Amygdala (tissue), 56 donors: ENCODE measurements at regions not wholly inside any gene's neighbourhood (a gene's known extent, or its start where the extent isn't known, plus 50 kb on each side); places are given as distances from the start of the nearest gene placed in this dataset.
"Not testable (repeated sequence)": the region's sequence is repeated elsewhere in the genome, so short reads cannot be mapped to it uniquely, and the experiment has no call there.

Experiments
- DNase-seq, 56 donors: peaks; one replicate each; lab custom pipeline; 2025; lab: John Stamatoyannopoulos, UW

DNA sequence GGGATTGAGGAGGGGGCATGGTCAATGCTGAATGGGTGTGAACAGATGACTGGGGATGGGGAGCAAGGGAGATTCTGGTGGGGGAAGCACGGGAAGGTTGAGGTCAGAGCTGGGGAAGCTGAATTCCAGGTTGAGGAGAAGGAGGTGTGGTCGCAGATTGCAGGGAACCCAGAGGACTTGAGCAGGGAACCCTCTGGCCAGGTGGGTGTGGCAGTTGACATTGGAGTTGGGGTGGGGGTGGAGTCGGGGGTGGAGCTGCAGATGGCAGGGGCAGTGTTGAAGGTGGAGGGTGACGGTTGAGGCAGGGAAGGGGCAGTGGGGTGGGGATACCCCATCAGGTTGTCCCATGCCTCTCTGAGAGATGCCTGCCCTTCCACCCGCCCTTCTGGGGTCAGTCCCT lies 94.7 kb downstream of the WTIP start:
- DNase-seq: no peak

GRCh38 chr19:34575206-34575605 lies 93.6 kb downstream of the WTIP start:
- no peak for DNase-seq

- no peak for DNase-seq
Observed at GRCh38 chr19:34574704-34575103, 93.1 kb downstream of the WTIP start.

DNA sequence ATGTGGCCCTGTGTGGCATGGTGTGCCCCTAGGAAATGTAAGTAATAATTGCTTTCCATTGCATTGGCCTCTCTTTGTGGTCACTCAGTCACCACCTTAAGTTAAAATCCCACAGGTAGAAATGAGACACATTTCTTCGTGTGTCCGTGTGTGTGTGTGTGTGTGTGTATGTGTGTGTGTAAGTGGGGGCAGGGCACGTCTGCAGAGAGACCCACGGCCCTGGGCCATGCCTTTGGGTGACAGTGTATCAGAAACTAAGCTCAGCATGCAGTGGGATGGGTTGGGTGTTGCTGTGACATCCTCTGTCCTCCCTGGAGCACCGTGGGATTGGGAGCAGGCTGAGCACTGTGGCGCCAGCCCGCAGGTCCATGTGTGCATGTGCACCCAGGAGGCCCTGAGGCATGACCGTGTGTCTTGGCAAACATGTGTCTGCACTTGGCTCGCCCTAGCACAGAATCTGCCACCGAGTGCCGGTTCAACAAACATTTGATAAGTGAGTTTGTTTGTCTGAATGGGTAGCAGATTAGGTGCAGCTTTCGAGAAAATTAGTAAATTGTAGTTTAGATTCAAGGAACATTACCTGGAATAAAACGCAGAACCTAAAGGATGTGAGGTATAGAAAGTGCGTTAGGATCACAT lies 91.8 kb downstream of the WTIP start:
- no peak for DNase-seq

GRCh38 chr19:34570140-34570539 lies 88.6 kb downstream of the WTIP start:
- DNase-seq: not testable (repeated sequence)

DNA sequence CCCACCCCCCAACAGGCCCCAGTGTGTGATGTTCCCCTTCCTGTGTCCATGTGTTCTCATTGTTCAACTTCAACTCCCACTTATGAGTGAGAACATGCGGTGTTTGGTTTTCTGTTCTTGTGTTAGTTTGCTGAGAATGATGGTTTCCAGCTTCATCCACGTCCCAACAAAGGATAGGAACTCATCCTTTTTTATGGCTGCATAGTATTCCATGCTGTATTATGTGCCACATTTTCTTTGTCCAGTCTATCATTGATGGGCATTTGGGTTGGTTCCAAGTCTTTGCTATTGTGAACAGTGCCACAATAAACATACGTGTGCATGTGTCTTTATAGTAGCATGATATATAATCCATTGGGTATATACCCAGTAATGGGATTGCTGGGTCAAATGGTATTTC lies 80.8 kb downstream of the WTIP start:
- not testable (repeated sequence) for DNase-seq
